Testis (tissue), 2 donors: ENCODE measurements at regions not wholly inside any gene's neighbourhood (a gene's known extent, or its start where the extent isn't known, plus 50 kb on each side); places are given as distances from the start of the nearest gene placed in this dataset.
A peak's percentile ranks its signal among the peaks of the same experiment; 100 is the strongest.
"Not testable (repeated sequence)": the region's sequence is repeated elsewhere in the genome, so short reads cannot be mapped to it uniquely, and the experiment has no call there.

Experiments used
- DNase-seq: peaks from one replicate; pipeline ENCODE4 v3.0.0-alpha.2; 2019
- H3K27ac ChIP-seq, 2 donors: fragments of 200-600 bp; sonication (generic); one replicate each; pipeline ENCODE4 v1.5.1; 2019
- H3K27me3 ChIP-seq: fragments of 200-600 bp; sonication (generic); one replicate; pipeline ENCODE4 v1.5.1; 2019
- H3K36me3 ChIP-seq: fragments of 200-600 bp; sonication (generic); one replicate; pipeline ENCODE4 v1.5.1; 2017; ENCODE audit warnings: low read depth; ENCODE audit errors: missing control alignments
- H3K4me1 ChIP-seq: fragments of 200-600 bp; sonication (generic); one replicate; pipeline ENCODE4 v1.5.1; 2019
- H3K4me3 ChIP-seq, 2 donors: fragments of 200-600 bp; sonication (generic); one replicate each; pipeline ENCODE4 v1.5.1; 2017 to 2019
- H3K9me3 ChIP-seq: fragments of 200-600 bp; sonication (generic); one replicate; pipeline ENCODE4 v1.5.1; 2017
- POLR2A ChIP-seq: fragments of 450-650 bp; IDR thresholded peaks from one replicate; pipeline ENCODE4 v1.6.1; 2017; ENCODE audit warnings: antibody characterized with exemption, mild to moderate bottlenecking, moderate library complexity
- WGBS, 2 donors: methylation state at CpG; one replicate each; pipeline ENCODE4 v1.1.5; 2018; 5-methylcytosine and 5-hydroxymethylcytosine counted together
- intact Hi-C: fragments of 100-400 bp; cut with DNase I; formaldehyde crosslinking; loops from one replicate; pipeline ENCODE4 v1.15.1; 2023; ENCODE audit warnings: low total_unique reads
- TF ChIP-seq, protein P1 (sequence below), 3 experiments: fragments of 450-650 bp in 2 of 3; fragments of 200-600 bp in 1 of 3; sonication (generic) in 1 of 3; IDR thresholded peaks; one replicate each; pipeline ENCODE4 v1.5.1; 2016 to 2019; ENCODE audit warnings: antibody characterized with exemption in 3 of 3, mild to moderate bottlenecking in 2 of 3, moderate library complexity in 1 of 3

DNA sequence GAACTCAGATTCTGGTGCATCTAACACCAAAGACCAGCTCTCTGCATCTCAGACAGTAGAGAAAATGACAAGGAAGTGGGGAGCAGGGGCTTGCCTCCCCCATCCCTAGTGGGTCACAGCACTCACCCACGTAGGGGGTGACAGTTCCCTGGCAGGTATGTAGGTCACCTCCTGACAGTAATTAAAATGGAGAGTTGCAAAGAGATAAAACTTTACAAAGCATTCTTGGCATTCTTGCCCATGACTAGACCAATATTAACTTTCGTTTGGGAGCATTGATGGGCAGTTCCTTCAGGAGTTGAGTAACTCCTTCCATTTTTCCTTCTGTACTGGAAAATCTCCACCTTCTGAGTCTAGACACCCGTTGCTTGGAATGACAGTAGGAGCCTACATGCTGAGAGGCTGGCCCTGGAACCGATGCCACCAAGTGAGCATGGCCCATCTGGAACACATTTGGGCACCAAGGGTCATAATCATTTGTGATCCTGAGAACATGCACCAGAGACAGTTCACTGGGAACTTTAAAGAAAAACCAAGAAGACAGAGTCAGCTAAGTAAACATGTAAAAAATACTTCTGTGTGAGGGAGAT, 81.5 kb upstream of the MSX2 start:
- Histone ChIP-seq H3K9me3 (no peaks in the 10 kb centered on the region), H3K27ac (no peak overlapping the region), H3K36me3 (no peaks in the 10 kb centered on the region), H3K4me3 (no peak overlapping the region), H3K4me1 (no peaks in the 10 kb centered on the region), H3K27me3 (no peaks in the 10 kb centered on the region)
- WGBS, 2 donors: 30 to 36% methylated on average over 4 of the region's 4 CpGs
- intact Hi-C loops: no loop called here
- TF ChIP-seq, protein P1, sequence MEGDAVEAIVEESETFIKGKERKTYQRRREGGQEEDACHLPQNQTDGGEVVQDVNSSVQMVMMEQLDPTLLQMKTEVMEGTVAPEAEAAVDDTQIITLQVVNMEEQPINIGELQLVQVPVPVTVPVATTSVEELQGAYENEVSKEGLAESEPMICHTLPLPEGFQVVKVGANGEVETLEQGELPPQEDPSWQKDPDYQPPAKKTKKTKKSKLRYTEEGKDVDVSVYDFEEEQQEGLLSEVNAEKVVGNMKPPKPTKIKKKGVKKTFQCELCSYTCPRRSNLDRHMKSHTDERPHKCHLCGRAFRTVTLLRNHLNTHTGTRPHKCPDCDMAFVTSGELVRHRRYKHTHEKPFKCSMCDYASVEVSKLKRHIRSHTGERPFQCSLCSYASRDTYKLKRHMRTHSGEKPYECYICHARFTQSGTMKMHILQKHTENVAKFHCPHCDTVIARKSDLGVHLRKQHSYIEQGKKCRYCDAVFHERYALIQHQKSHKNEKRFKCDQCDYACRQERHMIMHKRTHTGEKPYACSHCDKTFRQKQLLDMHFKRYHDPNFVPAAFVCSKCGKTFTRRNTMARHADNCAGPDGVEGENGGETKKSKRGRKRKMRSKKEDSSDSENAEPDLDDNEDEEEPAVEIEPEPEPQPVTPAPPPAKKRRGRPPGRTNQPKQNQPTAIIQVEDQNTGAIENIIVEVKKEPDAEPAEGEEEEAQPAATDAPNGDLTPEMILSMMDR (IDR thresholded peaks at IDR 0.05): no peak
- no peak for DNase-seq

DNA sequence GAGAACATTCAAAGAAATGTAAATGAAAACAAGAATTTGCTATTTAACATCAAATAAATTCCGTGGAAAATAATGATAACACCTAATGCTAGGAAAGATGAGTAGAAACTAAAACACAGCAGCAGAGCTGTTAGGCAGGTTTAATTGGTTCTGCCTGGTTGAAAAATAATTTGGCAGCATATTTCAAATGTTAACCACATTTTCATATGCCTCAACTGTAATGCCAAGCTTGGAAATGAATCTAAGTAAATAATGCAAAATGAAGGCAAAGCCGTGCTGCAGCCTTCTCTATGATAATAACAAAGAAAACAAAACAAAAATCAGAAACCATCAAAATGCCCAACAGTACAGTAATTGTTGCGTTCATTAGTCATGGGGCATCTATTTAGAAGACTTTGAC, 79.9 kb upstream of the MSX2 start:
- TF ChIP-seq, protein P1 (IDR thresholded peaks at IDR 0.05): no peak
- no peak for TF ChIP-seq POLR2A
- Histone ChIP-seq H3K4me3 (no peak overlapping the region), H3K4me1 (no peaks in the 10 kb centered on the region), H3K27ac (no peak overlapping the region), H3K36me3 (no peaks in the 10 kb centered on the region), H3K27me3 (no peaks in the 10 kb centered on the region), H3K9me3 (no peaks in the 10 kb centered on the region)
- intact Hi-C loops: no loop called here
- 78 to 83% methylated on average over 3 of the region's 3 CpGs for WGBS, 2 donors
- no peak for DNase-seq

DNA sequence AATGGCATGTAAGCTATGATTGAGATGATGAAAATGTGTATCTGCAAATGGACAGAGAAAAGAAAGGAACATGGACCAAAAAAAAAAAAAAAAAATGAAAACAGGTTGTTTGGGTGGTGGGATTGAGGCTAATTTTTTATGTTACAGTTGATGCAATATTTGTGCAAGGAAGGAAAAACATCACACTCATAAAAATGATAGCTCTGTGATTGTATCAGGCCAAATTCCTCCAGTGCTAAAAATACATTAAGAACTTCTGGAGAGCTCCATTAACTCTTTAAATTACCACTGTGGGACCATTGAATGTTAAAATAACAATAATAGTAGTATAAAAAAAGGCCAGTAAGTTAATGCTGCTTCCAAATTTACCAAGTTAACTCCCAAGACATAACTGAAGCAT, 79.5 kb upstream of the MSX2 start:
- no peaks in the 10 kb centered on the region for H3K36me3 ChIP-seq
- no peak overlapping the region for H3K27ac ChIP-seq
- intact Hi-C loops: no loop called here
- no peaks in the 10 kb centered on the region for H3K27me3 ChIP-seq
- no peaks in the 10 kb centered on the region for H3K4me1 ChIP-seq
- no peaks in the 10 kb centered on the region for H3K9me3 ChIP-seq
- TF ChIP-seq, protein P1 (IDR thresholded peaks at IDR 0.05): no peak
- TF ChIP-seq POLR2A: no peak
- DNase-seq: no peak
- no peak overlapping the region for H3K4me3 ChIP-seq

DNA sequence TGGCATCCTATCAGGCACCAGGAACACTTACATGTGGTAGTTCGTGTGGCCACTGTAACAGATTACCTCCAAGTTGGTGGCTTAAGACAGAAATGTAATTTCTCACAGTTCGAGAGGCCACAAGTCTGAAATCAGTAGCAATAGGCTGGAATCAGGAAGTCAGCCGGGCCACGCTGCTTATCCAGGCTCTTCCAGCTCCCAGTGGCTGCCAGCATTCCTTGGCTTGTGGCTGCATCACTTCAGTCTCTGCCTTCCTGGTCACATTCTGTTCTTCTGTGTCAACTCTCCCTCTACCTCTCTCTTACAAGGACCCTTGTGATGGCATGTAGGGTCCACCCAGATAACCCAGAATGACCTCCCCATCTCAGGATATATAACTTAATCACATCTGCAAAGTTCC, 78.7 kb upstream of the MSX2 start:
- no peak for TF ChIP-seq POLR2A
- TF ChIP-seq, protein P1 (IDR thresholded peaks at IDR 0.05): no peak
- Histone ChIP-seq H3K36me3 (no peaks in the 10 kb centered on the region), H3K27ac (no peak overlapping the region), H3K4me3 (no peak overlapping the region), H3K9me3 (no peaks in the 10 kb centered on the region), H3K4me1 (no peaks in the 10 kb centered on the region), H3K27me3 (no peaks in the 10 kb centered on the region)
- intact Hi-C loops: no loop called here
- DNase-seq: no peak
- WGBS, 2 donors: 95 to 96% methylated on average over 4 of the region's 4 CpGs

DNA sequence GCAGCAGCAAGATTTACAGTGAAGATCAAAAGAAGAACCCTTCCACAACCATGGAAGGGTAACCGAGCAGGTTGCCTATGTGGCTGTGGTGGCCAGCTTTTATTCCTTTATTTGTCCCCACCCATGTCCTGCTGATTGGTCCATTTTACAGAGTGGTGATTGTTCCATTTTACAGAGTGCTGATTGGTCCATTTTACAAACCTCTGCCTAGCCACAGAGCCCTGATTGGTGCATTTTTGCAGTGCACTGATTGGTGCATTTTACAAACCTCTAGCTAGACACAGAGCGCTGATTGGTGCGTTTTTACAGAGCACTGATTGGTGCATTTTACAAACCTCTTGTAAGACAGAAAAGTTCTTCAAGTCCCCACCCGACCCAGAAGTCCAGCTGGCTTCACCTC, 75.8 kb upstream of the MSX2 start:
- H3K36me3 ChIP-seq, H3K4me1 ChIP-seq, H3K27me3 ChIP-seq, H3K4me3 ChIP-seq, intact Hi-C loops, H3K9me3 ChIP-seq, H3K27ac ChIP-seq: not testable (repeated sequence)
- DNase-seq: peak; percentile 63
- 85 to 88% methylated on average over 4 of the region's 4 CpGs for WGBS, 2 donors
